K562 (cell line): ENCODE measurements at regions not wholly inside any gene's neighbourhood (a gene's known extent, or its start where the extent isn't known, plus 50 kb on each side); places are given as distances from the start of the nearest gene placed in this dataset.

ENCODE experiments used
- CBFB ChIP-seq: sonication (generic); formaldehyde crosslinking; IDR thresholded peaks from 2 replicates; pipeline ENCODE4 v1.4.0; 2020; ENCODE audit warnings: mild to moderate bottlenecking, missing genetic modification reagents
- CREB5 ChIP-seq: fragments of 250-450 bp; sonication (Bioruptor Pico); IDR thresholded peaks from 2 replicates; pipeline ENCODE4 v1.5.0; 2020; ENCODE audit warnings: mild to moderate bottlenecking
- CTCF ChIP-seq, 3 experiments: IDR thresholded peaks in 2 of 3; conservative IDR thresholded peaks in 1 of 3; 2 replicates each; pipeline ENCODE4 v1.5.1; 2011 to 2012; ENCODE audit warnings: low read length in 3 of 3, mild to moderate bottlenecking in 3 of 3, control low read depth in 2 of 3, improper control_type of control experiment in 1 of 3, inconsistent platforms in 1 of 3, low read depth in 1 of 3, mixed read lengths in 1 of 3, moderate library complexity in 1 of 3; ENCODE audit not compliant: insufficient read depth in 2 of 3
- E2F4 ChIP-seq: sonication (generic); formaldehyde crosslinking; IDR thresholded peaks from 2 replicates; pipeline ENCODE4 v1.8.0; 2022; ENCODE audit warnings: mild to moderate bottlenecking, low read depth, missing genetic modification reagents
- FOXK2 ChIP-seq, 2 experiments: fragments of 450-650 bp; IDR thresholded peaks in 1 of 2; conservative IDR thresholded peaks in 1 of 2; 2 replicates each; pipeline ENCODE4 v1.6.1; 2016; ENCODE audit warnings: low read depth in 2 of 2, mild to moderate bottlenecking in 1 of 2
- HOMEZ ChIP-seq: fragments of 250-450 bp; sonication (Bioruptor Pico); IDR thresholded peaks from 2 replicates; pipeline ENCODE4 v1.4.0; 2020; ENCODE audit warnings: mild to moderate bottlenecking, moderate library complexity
- MECOM ChIP-seq: fragments of 250-450 bp; sonication (Bioruptor Pico); IDR thresholded peaks from 2 replicates; pipeline ENCODE4 v1.8.0; 2022; ENCODE audit warnings: inconsistent platforms
- NELFE ChIP-seq: IDR thresholded peaks from 2 replicates; pipeline ENCODE4 v1.6.1; 2011; ENCODE audit warnings: mild to moderate bottlenecking; ENCODE audit not compliant: insufficient read depth, insufficient read length
- PML ChIP-seq: IDR thresholded peaks from 2 replicates; pipeline ENCODE4 v1.6.1; 2012; ENCODE audit warnings: low read length, inconsistent platforms
- ZFP91 ChIP-seq: sonication (generic); formaldehyde crosslinking; IDR thresholded peaks from 2 replicates; pipeline ENCODE4 v1.8.0; 2022; ENCODE audit warnings: mild to moderate bottlenecking, missing genetic modification reagents
- ZHX1 ChIP-seq: fragments of 150-350 bp; conservative IDR thresholded peaks from 2 replicates; pipeline ENCODE4 v1.6.1; 2014; ENCODE audit warnings: low read length

GRCh38 chr5:93034621-93035590, 546.1 kb downstream of the NR2F1-AS1 start:
- TF ChIP-seq PML (no peak), ZHX1 (no peak), HOMEZ (CRISPR knock-in tag) (no peak), CREB5 (CRISPR knock-in tag) (no peak), FOXK2 (conservative IDR thresholded peaks at IDR 0.05 in 1 of 2, IDR thresholded peaks at IDR 0.05 in 1 of 2; ENCODE audit: low read depth in 2 of 2) (no peak), CBFB (CRISPR knock-in tag) (no peak), NELFE (no peak), CTCF (IDR thresholded peaks at IDR 0.05 in 2 of 3, conservative IDR thresholded peaks at IDR 0.05 in 1 of 3; ENCODE audit: insufficient read depth in 2 of 3, low read depth in 1 of 3, low read length in 3 of 3) (no peak), E2F4 (CRISPR knock-in tag) (no peak), MECOM (no peak), ZFP91 (CRISPR knock-in tag) (no peak)
